ENCODE measurements at regions not wholly inside any gene's neighbourhood (a gene's known extent, or its start where the extent isn't known, plus 50 kb on each side); places are given as distances from the start of the nearest gene placed in this dataset.

GRCh38 chr2:196534495-196534894 lies 105.0 kb upstream of the CCDC150 start:
- Histone ChIP-seq H3K4me2 (no peak overlapping the region), H3K9me2 (replicated peaks; ENCODE audit: insufficient read depth) (no peaks in the 10 kb centered on the region), H2AFZ (no peak overlapping the region), H3K4me3 (no peak overlapping the region), H3K4me1 (ENCODE audit: insufficient read depth) (no peaks in the 10 kb centered on the region), H4K20me1 (ENCODE audit: insufficient read depth, poor library complexity, severe bottlenecking) (no peaks in the 10 kb centered on the region), H3K36me3 (replicated peaks; ENCODE audit: insufficient read depth, low read depth) (no peaks in the 10 kb centered on the region), H3K27me3 (no peaks in the 10 kb centered on the region), H3K9me3 (ENCODE audit: low read depth) (no peaks in the 10 kb centered on the region), H3K79me2 (no peaks in the 10 kb centered on the region), H3K27ac (no peak overlapping the region)
- no peak for DNase-seq (ENCODE audit: low spot score)
- 87% methylated on average over 5 of the region's 5 CpGs for WGBS (ENCODE audit: low lambda C conversion rate, missing lambda C conversion rate)
- TF ChIP-seq CTCF (IDR thresholded peaks at IDR 0.05; ENCODE audit: poor library complexity) (no peak), EZH2phosphoT487 (IDR thresholded peaks at IDR 0.05; ENCODE audit: low read depth, severe bottlenecking, unreplicated experiment) (no peak), EZH2 (IDR thresholded peaks at IDR 0.05; ENCODE audit: borderline replicate concordance) (no peak)

- Histone ChIP-seq H3K36me3 (replicated peaks; ENCODE audit: insufficient read depth, low read depth) (no peaks in the 10 kb centered on the region), H3K9me2 (replicated peaks; ENCODE audit: insufficient read depth) (no peaks in the 10 kb centered on the region), H3K27me3 (no peaks in the 10 kb centered on the region), H3K4me2 (no peak overlapping the region), H3K4me3 (no peak overlapping the region), H3K79me2 (no peaks in the 10 kb centered on the region), H3K4me1 (ENCODE audit: insufficient read depth) (no peaks in the 10 kb centered on the region), H3K9me3 (ENCODE audit: low read depth) (no peaks in the 10 kb centered on the region), H2AFZ (no peak overlapping the region), H3K27ac (no peak overlapping the region), H4K20me1 (ENCODE audit: insufficient read depth, poor library complexity, severe bottlenecking) (no peaks in the 10 kb centered on the region)
- DNase-seq (ENCODE audit: low spot score) = no peak
- TF ChIP-seq EZH2 (IDR thresholded peaks at IDR 0.05; ENCODE audit: borderline replicate concordance) (no peak), CTCF (IDR thresholded peaks at IDR 0.05; ENCODE audit: poor library complexity) (no peak), EZH2phosphoT487 (IDR thresholded peaks at IDR 0.05; ENCODE audit: low read depth, severe bottlenecking, unreplicated experiment) (no peak)
- WGBS (ENCODE audit: low lambda C conversion rate, missing lambda C conversion rate) = 97% methylated on average over 3 of the region's 3 CpGs
Measured at GRCh38 chr2:196535061-196535460, 104.5 kb upstream of the CCDC150 start.

GRCh38 chr2:196535742-196536141 lies 103.8 kb upstream of the CCDC150 start:
- Histone ChIP-seq H3K79me2 (no peaks in the 10 kb centered on the region), H4K20me1 (ENCODE audit: insufficient read depth, poor library complexity, severe bottlenecking) (no peaks in the 10 kb centered on the region), H3K4me2 (no peak overlapping the region), H3K27ac (no peak overlapping the region), H2AFZ (no peak overlapping the region), H3K9me2 (replicated peaks; ENCODE audit: insufficient read depth) (no peaks in the 10 kb centered on the region), H3K4me3 (no peak overlapping the region), H3K4me1 (ENCODE audit: insufficient read depth) (no peaks in the 10 kb centered on the region), H3K27me3 (no peaks in the 10 kb centered on the region), H3K36me3 (replicated peaks; ENCODE audit: insufficient read depth, low read depth) (no peaks in the 10 kb centered on the region), H3K9me3 (ENCODE audit: low read depth) (no peaks in the 10 kb centered on the region)
- TF ChIP-seq CTCF (IDR thresholded peaks at IDR 0.05; ENCODE audit: poor library complexity) (no peak), EZH2phosphoT487 (IDR thresholded peaks at IDR 0.05; ENCODE audit: low read depth, severe bottlenecking, unreplicated experiment) (no peak), EZH2 (IDR thresholded peaks at IDR 0.05; ENCODE audit: borderline replicate concordance) (no peak)
- WGBS (ENCODE audit: low lambda C conversion rate, missing lambda C conversion rate) = 48% methylated on average over 1 of the region's 1 CpG
- no peak for DNase-seq (ENCODE audit: low spot score)

- WGBS (ENCODE audit: low lambda C conversion rate, missing lambda C conversion rate) = 84% methylated on average over 8 of the region's 8 CpGs
- H3K27me3 ChIP-seq = no peaks in the 10 kb centered on the region
- H3K4me2 ChIP-seq = no peak overlapping the region
- H2AFZ ChIP-seq = no peak overlapping the region
- H3K36me3 ChIP-seq (replicated peaks; ENCODE audit: insufficient read depth, low read depth) = no peaks in the 10 kb centered on the region
- H3K27ac ChIP-seq = no peak overlapping the region
- H3K4me1 ChIP-seq (ENCODE audit: insufficient read depth) = no peaks in the 10 kb centered on the region
- H4K20me1 ChIP-seq (ENCODE audit: insufficient read depth, poor library complexity, severe bottlenecking) = no peaks in the 10 kb centered on the region
- H3K9me3 ChIP-seq (ENCODE audit: low read depth) = no peaks in the 10 kb centered on the region
- no peaks in the 10 kb centered on the region for H3K9me2 ChIP-seq (replicated peaks; ENCODE audit: insufficient read depth)
- TF ChIP-seq EZH2phosphoT487 (IDR thresholded peaks at IDR 0.05; ENCODE audit: low read depth, severe bottlenecking, unreplicated experiment) = no peak
- no peak overlapping the region for H3K4me3 ChIP-seq
- DNase-seq (ENCODE audit: low spot score) = no peak
- H3K79me2 ChIP-seq = no peaks in the 10 kb centered on the region
Measured at GRCh38 chr2:196537311-196537710, 102.2 kb upstream of the CCDC150 start.

Measured in hepatocyte (in vitro differentiated cells).